Erythroblast (primary cell): ENCODE measurements at regions not wholly inside any gene's neighbourhood (a gene's known extent, or its start where the extent isn't known, plus 50 kb on each side); places are given as distances from the start of the nearest gene placed in this dataset.

ENCODE experiments used
- GATA1 ChIP-seq: IDR thresholded peaks from 2 replicates; pipeline ENCODE4 v1.6.1; 2011; ENCODE audit warnings: low read depth, mild to moderate bottlenecking, control low read depth, low read length, moderate library complexity
- POLR2A ChIP-seq: IDR thresholded peaks from 2 replicates; pipeline ENCODE4 v1.6.1; 2011; ENCODE audit warnings: mild to moderate bottlenecking, low read length

- TF ChIP-seq POLR2A, result no peak
- no peak for TF ChIP-seq GATA1
Measured at GRCh38 chr1:80392529-80392928, 1386.0 kb upstream of the ADGRL4 start.
